ENCODE measurements at regions not wholly inside any gene's neighbourhood (a gene's known extent, or its start where the extent isn't known, plus 50 kb on each side); places are given as distances from the start of the nearest gene placed in this dataset.

DNA sequence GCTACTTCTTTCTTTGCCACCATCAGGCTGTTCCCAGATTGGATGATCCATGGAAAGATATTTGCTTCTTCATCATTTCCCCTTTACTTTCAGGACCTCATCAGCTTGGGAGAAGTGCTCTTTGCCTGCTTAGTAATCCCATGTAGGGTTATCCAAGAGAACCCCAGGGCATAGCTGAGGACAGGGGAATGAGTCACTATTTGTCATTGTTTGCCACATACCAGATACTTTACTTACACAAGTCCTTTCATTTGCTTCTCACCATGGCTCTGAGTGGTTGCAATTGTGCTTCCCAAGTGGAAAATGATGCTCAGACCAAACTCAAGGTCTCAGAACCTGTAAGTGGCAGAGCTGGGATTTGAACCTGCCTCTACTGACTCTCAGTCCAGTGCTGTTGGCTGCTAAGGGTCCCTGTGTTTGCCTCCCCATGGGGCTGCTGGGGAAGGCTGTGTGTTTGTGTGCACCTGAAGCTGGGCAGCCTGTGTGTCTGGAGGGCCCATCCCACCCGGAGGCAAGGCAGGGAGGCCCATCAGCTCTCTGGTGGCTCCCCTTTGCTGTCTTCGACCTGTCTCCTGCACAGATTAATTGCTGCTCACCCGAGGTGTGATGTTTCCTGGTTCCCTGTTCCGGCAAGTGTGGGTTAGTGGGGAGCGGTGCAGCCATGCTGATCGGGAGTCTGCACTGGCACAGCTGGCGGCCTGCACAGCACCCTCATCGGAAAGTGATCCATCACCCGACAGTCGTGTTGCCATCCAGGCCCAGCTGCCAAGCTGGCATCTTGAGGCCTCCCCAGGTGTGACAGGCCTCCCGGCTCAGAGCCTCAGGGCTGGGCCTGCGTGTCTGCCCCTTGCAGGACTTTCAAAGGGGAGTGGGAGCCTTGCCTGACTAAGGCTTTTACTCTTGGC, 228.8 kb downstream of the DHX35 start:
- Mint-ChIP-seq H3K27ac (ENCODE audit: unreplicated experiment) (no peak overlapping the region), H3K4me3 (ENCODE audit: unreplicated experiment) (no peak overlapping the region), H3K27me3 (ENCODE audit: unreplicated experiment) (no peaks in the 10 kb centered on the region), H3K4me1 (ENCODE audit: low read depth, unreplicated experiment) (no peaks in the 10 kb centered on the region), H3K9me3 (ENCODE audit: unreplicated experiment) (no peaks in the 10 kb centered on the region), H3K36me3 (ENCODE audit: unreplicated experiment) (peaks cover 4% of the 10 kb centered on the region)
- TF ChIP-seq, protein P1, sequence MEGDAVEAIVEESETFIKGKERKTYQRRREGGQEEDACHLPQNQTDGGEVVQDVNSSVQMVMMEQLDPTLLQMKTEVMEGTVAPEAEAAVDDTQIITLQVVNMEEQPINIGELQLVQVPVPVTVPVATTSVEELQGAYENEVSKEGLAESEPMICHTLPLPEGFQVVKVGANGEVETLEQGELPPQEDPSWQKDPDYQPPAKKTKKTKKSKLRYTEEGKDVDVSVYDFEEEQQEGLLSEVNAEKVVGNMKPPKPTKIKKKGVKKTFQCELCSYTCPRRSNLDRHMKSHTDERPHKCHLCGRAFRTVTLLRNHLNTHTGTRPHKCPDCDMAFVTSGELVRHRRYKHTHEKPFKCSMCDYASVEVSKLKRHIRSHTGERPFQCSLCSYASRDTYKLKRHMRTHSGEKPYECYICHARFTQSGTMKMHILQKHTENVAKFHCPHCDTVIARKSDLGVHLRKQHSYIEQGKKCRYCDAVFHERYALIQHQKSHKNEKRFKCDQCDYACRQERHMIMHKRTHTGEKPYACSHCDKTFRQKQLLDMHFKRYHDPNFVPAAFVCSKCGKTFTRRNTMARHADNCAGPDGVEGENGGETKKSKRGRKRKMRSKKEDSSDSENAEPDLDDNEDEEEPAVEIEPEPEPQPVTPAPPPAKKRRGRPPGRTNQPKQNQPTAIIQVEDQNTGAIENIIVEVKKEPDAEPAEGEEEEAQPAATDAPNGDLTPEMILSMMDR (IDR thresholded peaks at IDR 0.05; ENCODE audit: partially characterized antibody, unreplicated experiment): no peak
- no peak for DNase-seq

DNA sequence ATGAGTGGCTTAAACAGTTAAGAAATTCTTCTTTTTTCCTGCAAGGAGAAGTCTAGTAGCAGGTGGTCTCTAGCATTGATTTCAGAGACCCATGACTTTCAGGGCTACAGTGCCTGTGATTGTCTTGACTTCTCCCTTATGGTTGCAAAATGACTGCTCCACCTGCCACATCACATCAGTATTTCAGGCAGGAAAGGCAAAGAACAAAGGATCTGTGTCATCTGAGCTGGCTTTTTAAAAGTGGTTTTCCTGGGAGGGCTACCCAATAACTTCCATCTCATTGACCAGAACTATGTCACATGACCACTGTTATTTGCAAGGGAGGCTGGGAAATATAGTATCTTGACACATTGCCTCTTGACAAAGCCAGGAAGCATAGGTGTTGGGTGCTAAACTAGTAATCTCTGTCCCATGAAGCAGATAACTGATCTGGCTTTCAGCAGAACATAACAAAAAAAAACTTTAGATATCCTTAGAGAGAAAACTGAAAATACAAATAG, 226.2 kb downstream of the DHX35 start:
- H3K9me3 Mint-ChIP-seq (ENCODE audit: unreplicated experiment): peaks cover 2% of the 10 kb centered on the region
- H3K4me3 Mint-ChIP-seq (ENCODE audit: unreplicated experiment): no peak overlapping the region
- peaks cover 6% of the 10 kb centered on the region for H3K36me3 Mint-ChIP-seq (ENCODE audit: unreplicated experiment)
- no peak for DNase-seq
- H3K27me3 Mint-ChIP-seq (ENCODE audit: unreplicated experiment): no peaks in the 10 kb centered on the region
- H3K4me1 Mint-ChIP-seq (ENCODE audit: low read depth, unreplicated experiment): no peaks in the 10 kb centered on the region
- TF ChIP-seq, protein P1 (IDR thresholded peaks at IDR 0.05; ENCODE audit: partially characterized antibody, unreplicated experiment): no peak
- H3K27ac Mint-ChIP-seq (ENCODE audit: unreplicated experiment): no peak overlapping the region

DNA sequence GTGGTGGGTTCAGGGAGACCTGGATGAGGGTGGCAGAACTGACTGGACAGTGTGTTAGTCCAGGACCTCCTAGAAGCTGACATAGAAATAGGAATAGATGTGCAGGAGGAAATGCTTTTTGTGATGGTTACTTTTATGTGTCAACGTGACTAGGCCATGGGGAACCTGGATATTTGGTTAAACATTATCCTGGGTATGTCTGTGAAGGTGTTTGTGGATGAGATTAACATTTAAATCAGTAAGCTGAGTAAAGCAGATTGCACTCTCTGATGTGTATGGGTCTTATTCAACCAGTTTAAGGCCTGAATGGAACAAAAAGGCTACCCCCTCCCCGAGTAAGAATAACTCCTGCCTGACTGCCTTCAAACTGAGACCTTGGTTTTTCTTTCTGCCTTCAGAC, 219.3 kb downstream of the DHX35 start:
- no peak overlapping the region for H3K27ac Mint-ChIP-seq (ENCODE audit: unreplicated experiment)
- no peaks in the 10 kb centered on the region for H3K4me1 Mint-ChIP-seq (ENCODE audit: low read depth, unreplicated experiment)
- no peak for DNase-seq
- H3K27me3 Mint-ChIP-seq (ENCODE audit: unreplicated experiment): no peaks in the 10 kb centered on the region
- H3K4me3 Mint-ChIP-seq (ENCODE audit: unreplicated experiment): no peak overlapping the region
- H3K9me3 Mint-ChIP-seq (ENCODE audit: unreplicated experiment): peaks cover 3% of the 10 kb centered on the region
- TF ChIP-seq, protein P1 (IDR thresholded peaks at IDR 0.05; ENCODE audit: partially characterized antibody, unreplicated experiment): no peak
- peaks cover 6% of the 10 kb centered on the region for H3K36me3 Mint-ChIP-seq (ENCODE audit: unreplicated experiment)

DNA sequence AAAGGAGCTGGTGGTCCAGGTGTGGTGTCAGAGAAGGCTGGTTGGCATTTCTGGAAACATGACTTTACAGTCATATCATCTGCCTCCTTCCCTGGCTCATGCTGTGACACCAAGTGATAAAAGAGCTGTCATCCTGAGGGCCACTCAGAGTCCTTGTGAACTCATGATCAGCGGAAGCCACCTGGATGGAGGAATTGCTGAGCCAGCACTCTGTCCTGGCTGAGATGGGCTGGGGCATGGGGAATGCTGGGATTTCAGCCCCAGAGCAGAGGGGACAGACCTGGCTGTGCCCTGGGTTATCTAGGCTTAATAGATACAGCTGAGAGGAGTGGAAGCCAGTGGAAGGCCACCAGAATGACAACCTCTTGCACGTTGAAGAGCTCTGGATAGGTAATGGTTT, 214.3 kb downstream of the DHX35 start:
- H3K36me3 Mint-ChIP-seq (ENCODE audit: unreplicated experiment): no peaks in the 10 kb centered on the region
- H3K9me3 Mint-ChIP-seq (ENCODE audit: unreplicated experiment): peaks cover 3% of the 10 kb centered on the region
- no peak overlapping the region for H3K4me3 Mint-ChIP-seq (ENCODE audit: unreplicated experiment)
- no peaks in the 10 kb centered on the region for H3K27me3 Mint-ChIP-seq (ENCODE audit: unreplicated experiment)
- DNase-seq: no peak
- no peaks in the 10 kb centered on the region for H3K4me1 Mint-ChIP-seq (ENCODE audit: low read depth, unreplicated experiment)
- TF ChIP-seq, protein P1 (IDR thresholded peaks at IDR 0.05; ENCODE audit: partially characterized antibody, unreplicated experiment): no peak
- no peak overlapping the region for H3K27ac Mint-ChIP-seq (ENCODE audit: unreplicated experiment)

DNA sequence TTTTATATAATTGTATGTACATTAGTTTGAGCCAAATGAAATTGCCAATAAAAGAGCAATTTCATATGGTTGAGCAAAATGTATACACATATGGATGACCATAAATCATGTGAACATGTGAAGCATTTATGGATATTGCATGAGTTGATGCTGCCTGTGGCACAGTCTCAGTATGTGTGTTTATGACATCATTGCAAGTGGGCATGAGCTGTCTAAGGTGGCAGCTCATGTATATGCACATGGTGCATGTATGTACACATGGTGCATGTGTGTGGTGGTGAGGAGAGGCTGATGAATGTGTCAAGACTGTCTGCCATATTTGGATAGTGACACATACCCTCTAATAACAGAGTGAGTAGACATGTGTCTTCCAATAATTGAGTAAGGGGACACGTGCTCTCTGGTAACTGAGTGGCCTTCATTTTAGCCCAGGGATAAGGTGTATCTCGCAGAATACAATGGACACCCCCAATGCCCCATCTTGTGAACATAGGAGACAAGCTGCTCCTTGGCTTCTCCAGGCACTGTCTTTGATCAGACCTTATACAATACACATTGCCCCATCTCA, 208.8 kb downstream of the DHX35 start:
- no peak for DNase-seq
- Mint-ChIP-seq H3K9me3 (ENCODE audit: unreplicated experiment) (peaks cover 1% of the 10 kb centered on the region), H3K4me1 (ENCODE audit: low read depth, unreplicated experiment) (no peaks in the 10 kb centered on the region), H3K27me3 (ENCODE audit: unreplicated experiment) (no peaks in the 10 kb centered on the region), H3K27ac (ENCODE audit: unreplicated experiment) (no peak overlapping the region), H3K4me3 (ENCODE audit: unreplicated experiment) (no peak overlapping the region), H3K36me3 (ENCODE audit: unreplicated experiment) (no peaks in the 10 kb centered on the region)
- TF ChIP-seq, protein P1 (IDR thresholded peaks at IDR 0.05; ENCODE audit: partially characterized antibody, unreplicated experiment): no peak

Data from glutamatergic neuron (in vitro differentiated cells).